GM21528 (cell line): ENCODE measurements at regions not wholly inside any gene's neighbourhood (a gene's known extent, or its start where the extent isn't known, plus 50 kb on each side); places are given as distances from the start of the nearest gene placed in this dataset.

Experiments
- ATAC-seq: cut with Tn5 transposase; IDR thresholded peaks from one replicate; pipeline ENCODE4 v1.9.1; 2021; ENCODE audit warnings: mild to moderate bottlenecking, moderate library complexity; ENCODE audit not compliant: unreplicated experiment, low FRiP score

DNA sequence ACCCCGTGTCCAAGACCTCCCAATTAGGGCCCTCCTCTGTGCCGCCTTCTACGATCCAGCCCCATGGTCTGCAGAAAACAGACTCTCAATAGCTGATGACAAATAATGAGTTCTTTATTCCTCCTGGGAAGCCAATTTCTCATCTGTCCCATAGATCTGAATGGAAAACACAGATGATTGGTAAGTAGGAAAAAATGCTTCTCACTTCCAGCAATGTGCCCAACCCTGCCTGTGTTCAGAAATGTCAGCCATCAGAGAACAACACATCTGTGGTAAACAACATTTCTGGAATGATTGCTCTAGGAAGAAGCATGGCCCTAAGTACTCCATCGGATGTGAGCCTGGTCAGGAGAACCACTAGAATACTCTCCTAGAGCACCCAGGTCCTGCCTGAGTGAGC lies 240.5 kb upstream of the HES1 start:
- ATAC-seq, result no peak

DNA sequence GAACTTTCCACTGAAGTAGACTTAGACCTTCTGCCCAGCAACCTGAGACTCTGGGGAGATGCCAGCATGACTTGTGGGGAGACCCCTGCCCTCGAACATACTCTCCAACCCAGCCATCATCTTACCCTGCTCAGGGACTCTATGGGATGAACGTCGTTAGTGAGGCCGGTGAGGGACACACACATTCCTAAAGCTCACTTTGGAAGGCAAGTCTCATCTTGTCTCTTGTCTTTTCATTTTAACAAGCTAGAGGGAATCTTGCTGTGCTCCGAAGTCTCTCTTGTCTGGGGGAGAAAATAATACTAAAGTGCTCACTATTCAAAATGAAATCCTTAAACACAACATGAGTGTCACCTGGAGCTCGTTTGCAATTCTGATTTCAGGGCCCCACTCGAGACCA lies 239.5 kb upstream of the HES1 start:
- ATAC-seq, result no peak

GRCh38 chr3:193897288-193897687 lies 238.7 kb upstream of the HES1 start:
- ATAC-seq, result no peak

- no peak for ATAC-seq
Measured at GRCh38 chr3:193897731-193898180, 238.2 kb upstream of the HES1 start.

- no peak for ATAC-seq
Measured at GRCh38 chr3:193899001-193899400, 236.9 kb upstream of the HES1 start.

- ATAC-seq, result no peak
Measured at GRCh38 chr3:193901007-193901406, 234.9 kb upstream of the HES1 start.

DNA sequence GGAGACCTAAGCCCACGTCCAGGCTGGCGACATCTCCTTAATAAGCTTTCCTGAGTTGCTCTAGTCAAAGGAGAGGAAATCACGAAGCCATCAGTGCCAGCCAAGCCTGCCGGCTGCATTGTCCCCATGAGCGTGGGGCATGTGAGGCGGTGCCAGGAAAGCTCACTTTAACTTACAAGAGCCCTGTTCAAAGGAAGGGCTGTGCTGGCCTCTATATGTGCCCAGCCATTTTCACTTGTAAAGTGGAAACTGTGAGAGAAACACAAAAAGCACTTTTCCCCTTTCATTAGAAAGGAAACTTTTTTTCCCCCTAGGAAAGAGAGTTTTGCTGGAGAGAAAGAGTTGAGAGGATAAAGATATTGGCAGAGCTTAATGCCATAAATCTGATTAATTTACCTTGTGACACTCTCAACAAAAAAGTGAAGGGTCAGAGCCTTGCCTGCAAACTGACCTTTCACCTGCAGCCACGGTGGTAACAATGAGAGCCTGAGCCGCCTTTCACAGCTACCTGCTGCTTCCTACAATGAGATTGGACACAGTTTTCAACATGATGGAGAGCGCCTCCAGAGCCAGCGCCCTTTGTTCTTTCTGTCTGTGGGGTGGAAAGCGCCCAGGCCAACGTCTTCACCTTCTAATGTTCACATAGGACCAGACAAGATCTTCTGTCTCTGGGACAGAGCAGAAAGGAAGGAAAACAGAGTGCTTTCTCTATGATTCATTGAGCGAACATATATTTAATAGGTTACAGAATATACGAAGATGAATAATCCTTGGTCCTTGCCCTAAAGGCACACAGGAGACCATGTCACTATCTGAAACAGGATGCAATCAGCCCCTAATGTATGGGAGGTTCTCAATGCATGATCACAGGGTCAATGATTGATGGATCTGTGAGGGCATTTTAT lies 233.1 kb upstream of the HES1 start:
- no peak for ATAC-seq

- ATAC-seq, result no peak
Measured at GRCh38 chr3:193903512-193903817, 232.5 kb upstream of the HES1 start.

DNA sequence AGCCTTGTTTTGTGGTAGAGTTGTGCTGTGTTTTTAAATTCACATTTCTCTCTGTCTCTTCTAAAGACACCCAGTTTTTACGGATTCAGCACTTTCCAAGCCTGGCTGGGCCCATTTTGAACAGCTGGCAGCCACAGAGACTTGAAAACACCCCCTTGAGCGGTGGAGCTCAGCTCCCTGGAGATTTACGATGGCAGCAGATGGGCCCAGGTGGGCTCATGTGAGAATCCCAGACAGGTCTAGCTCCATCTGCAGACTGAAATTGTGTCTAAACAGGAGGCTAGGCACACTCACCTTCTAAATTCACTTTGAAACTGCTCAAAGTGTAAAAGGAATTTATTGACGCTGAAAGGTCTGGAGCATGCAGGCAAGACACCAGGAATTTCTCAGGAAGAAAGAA lies 232.0 kb upstream of the HES1 start:
- no peak for ATAC-seq

- no peak for ATAC-seq
Measured at GRCh38 chr3:193905541-193906396, 230.2 kb upstream of the HES1 start.

DNA sequence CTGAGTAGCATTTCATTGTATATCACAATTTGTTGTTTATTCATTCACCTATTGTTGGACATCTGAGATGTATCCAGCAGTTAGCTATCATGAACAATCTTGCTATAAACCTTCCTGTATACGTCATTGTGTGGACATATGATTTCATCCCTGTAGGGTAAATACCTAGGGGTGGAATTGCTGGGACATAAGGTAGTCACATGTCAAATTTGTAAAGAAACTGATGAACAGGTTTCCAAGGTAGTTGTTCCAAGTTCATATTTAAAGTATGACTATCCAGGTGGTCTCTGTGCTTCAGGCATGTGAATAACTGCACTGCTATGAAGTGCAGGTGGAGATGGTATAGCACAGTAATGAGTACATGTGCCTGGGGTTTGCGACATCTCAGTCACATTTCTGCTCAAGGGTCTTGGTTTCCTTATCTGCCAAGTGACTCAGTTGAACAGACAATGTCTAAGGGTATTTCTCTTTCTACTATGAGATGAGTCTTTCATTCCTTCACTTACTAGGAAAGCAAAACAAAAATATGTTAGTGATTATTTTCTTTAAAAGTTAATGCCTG lies 229.0 kb upstream of the HES1 start:
- no peak for ATAC-seq

- ATAC-seq, result no peak
Measured at GRCh38 chr3:193908181-193908744, 227.7 kb upstream of the HES1 start.

DNA sequence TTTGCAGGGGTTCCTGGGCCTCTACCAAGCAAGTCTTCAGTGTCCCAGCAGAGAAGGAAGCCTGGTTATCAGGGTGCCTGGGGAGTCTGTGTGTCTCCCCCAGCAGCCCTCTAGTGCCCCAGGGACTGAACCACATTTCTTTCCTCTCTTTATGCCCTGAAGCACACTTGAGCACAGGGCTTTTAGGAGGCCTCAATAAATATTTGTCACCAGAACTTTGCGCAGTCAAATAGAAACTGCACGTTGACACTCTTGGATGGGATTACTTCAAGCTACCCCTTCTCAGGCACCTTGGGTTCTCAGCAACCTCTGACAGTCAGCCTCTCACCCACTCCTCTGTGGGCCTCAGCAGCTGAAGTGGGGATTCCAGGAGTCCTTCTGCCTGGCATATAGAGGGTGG lies 226.6 kb upstream of the HES1 start:
- no peak for ATAC-seq

DNA sequence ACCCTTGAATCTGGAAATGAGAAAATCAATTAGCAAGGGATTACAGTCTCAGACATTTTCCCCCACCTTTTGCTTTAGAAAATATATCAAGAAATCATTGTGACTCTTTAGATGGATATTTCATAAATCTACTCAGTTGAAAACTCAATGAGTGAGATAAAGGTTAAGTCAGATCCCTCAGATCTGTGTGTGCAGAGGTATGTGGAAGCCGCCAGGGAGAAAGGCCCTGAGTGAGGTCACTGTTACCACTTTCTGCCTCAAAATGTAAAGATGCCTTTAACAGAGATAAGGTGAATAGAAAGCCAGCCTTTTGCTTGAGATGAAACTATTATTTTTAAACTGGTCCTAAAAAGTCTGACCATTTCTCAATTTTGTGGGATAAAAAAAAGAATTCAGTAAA lies 225.6 kb upstream of the HES1 start:
- ATAC-seq, result no peak

GRCh38 chr3:193910886-193911738 lies 224.8 kb upstream of the HES1 start:
- no peak for ATAC-seq

- ATAC-seq, result no peak
Measured at GRCh38 chr3:193911784-193912340, 224.1 kb upstream of the HES1 start.

DNA sequence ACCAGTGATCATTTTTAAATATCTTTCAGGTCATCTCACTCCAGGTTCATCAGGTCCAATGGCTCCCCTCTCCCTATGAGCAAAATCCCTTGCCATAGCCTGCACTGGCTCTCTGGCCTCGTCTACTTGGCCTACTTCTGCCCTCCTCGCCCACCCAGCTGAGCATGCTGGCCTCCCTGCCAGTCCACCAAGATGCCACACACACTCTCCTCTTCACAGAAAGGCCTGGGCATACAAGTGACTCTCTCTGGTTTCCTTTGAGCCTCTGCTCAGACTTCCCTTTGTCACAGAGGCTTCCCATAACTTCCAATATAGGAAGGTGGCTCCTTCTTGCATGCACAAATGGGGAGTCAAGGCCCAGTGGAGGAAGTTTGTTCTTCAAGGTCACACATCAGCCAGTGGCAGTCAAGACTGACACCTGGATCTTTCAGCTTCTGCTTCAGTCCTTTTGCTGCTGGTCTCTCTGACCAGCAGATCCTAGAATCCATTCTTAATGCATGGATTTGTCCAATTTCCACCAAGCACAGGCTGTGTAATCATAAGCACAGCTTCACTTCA lies 223.2 kb upstream of the HES1 start:
- no peak for ATAC-seq

DNA sequence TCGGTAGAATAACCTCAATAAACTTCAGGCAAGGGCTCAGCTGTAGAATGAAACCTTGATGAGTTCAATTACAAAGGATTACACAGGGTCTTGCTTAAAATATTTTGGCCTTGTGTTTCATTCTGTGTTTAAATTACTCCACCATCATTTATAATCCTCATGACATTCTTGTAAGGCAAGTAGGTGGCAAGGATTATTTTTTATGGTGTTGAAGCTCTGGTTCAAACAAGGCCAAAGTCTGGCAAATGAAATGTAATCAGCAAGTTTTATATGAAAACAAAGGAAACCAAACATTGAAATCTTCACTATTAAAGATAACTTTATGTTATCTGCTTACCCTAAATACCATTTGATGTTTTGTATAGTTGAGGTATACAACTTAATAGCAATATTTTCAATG lies 221.3 kb upstream of the HES1 start:
- no peak for ATAC-seq

DNA sequence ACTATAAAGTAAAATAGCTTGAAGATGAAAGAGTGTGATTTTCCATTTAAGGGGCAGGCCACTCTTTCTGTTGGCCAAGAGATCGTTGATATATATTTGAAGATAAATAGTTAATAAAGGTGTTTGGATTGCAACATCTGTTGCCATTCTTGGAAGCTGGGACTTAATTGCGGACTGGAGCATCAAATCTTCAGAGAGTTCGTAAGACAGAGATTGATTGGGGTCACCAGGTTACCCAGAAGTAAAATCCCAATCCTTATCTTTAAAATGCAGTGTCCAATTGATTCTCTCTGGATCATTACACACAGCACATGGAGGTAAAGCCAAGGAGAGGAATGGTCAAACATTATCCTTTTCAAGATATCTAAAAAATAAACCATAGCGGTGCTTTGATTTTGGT lies 220.8 kb upstream of the HES1 start:
- ATAC-seq, result no peak

DNA sequence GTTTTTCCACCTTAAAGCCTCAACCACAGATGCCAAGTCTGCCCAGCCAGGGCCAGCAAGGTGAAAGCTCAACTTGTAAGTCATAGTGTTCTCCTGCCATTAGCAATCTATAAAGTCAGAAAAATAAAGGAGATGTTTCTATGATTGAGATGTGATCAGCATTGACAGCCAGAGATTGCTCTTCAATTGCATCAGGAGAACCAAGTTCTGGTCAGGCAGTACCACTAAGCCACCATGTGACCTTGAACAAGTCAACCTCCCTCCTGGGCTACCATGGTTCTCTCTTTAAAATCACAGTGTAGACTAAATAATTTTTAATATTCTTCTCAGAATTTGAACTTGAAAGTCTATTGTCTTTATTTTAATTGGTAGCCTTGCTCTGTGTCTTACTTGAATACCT lies 220.3 kb upstream of the HES1 start:
- ATAC-seq, result no peak
